SH-SY5Y (cell line): ENCODE measurements at regions not wholly inside any gene's neighbourhood (a gene's known extent, or its start where the extent isn't known, plus 50 kb on each side); places are given as distances from the start of the nearest gene placed in this dataset.

ENCODE experiments used
- GATA2 ChIP-seq: IDR thresholded peaks from 2 replicates; pipeline ENCODE4 v1.6.1; 2011; ENCODE audit warnings: mild to moderate bottlenecking, low read depth, low read length
- GATA3 ChIP-seq: IDR thresholded peaks from 2 replicates; pipeline ENCODE4 v1.6.1; 2011; ENCODE audit warnings: low read depth, mild to moderate bottlenecking, low read length, moderate library complexity

- TF ChIP-seq GATA3 (peak; percentile 70; the same call in 1 of the 2 replicates), GATA2 (peak; percentile 74; the same call in 1 of the 2 replicates)
Observed at GRCh38 chr3:76826861-76827260, 213.0 kb upstream of the ROBO2 start.
